ENCODE measurements at regions not wholly inside any gene's neighbourhood (a gene's known extent, or its start where the extent isn't known, plus 50 kb on each side); places are given as distances from the start of the nearest gene placed in this dataset.
"Not testable (repeated sequence)": the region's sequence is repeated elsewhere in the genome, so short reads cannot be mapped to it uniquely, and the experiment has no call there.

DNA sequence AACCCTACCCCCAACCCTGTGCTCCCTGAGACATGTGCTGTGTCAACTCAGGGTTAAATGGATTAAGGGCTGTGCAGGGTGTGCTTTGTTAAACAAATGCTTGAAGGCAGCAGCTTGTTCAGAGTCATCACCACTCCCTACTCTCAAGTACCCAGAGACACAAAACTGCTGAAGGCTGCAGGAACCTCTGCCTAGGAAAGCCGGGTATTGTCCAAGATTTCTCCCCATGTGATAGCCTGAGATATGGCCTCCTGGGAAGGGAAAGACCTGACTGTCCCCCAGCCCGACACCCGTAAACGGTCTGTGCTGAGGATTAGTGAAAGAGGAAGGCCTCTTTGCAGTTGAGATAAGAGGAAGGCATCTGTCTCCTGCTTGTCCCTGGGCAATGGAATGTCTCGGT, 83.6 kb upstream of the ALDH3B2 start:
- TF ChIP-seq, protein P1, sequence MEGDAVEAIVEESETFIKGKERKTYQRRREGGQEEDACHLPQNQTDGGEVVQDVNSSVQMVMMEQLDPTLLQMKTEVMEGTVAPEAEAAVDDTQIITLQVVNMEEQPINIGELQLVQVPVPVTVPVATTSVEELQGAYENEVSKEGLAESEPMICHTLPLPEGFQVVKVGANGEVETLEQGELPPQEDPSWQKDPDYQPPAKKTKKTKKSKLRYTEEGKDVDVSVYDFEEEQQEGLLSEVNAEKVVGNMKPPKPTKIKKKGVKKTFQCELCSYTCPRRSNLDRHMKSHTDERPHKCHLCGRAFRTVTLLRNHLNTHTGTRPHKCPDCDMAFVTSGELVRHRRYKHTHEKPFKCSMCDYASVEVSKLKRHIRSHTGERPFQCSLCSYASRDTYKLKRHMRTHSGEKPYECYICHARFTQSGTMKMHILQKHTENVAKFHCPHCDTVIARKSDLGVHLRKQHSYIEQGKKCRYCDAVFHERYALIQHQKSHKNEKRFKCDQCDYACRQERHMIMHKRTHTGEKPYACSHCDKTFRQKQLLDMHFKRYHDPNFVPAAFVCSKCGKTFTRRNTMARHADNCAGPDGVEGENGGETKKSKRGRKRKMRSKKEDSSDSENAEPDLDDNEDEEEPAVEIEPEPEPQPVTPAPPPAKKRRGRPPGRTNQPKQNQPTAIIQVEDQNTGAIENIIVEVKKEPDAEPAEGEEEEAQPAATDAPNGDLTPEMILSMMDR (IDR thresholded peaks at IDR 0.05 in 2 of 3, conservative IDR thresholded peaks at IDR 0.05 in 1 of 3; ENCODE audit: borderline replicate concordance in 1 of 3, insufficient read depth in 1 of 3, low read depth in 2 of 3, low read length in 2 of 3) = not testable (repeated sequence)
- TF ChIP-seq RAD21 (IDR thresholded peaks at IDR 0.05; ENCODE audit: low read depth); SRF (IDR thresholded peaks at IDR 0.05; ENCODE audit: low read depth); YY1 (IDR thresholded peaks at IDR 0.05; ENCODE audit: extremely low read depth, insufficient replicate concordance, low read depth, low read length); POLR2A (IDR thresholded peaks at IDR 0.05; ENCODE audit: borderline replicate concordance, extremely low read depth, insufficient read depth, insufficient read length): not testable (repeated sequence)

Data from HCT116 (cell line).